Germinal center (tissue), 1 donor: ENCODE measurements at regions not wholly inside any gene's neighbourhood (a gene's known extent, or its start where the extent isn't known, plus 50 kb on each side); places are given as distances from the start of the nearest gene placed in this dataset.
A peak's percentile ranks its signal among the peaks of the same experiment; 100 is the strongest.

ENCODE experiments used
- DNase-seq: peaks from one replicate; pipeline ENCODE4 v3.0.0; 2012; ENCODE audit warnings: mixed read lengths, low spot score

DNA sequence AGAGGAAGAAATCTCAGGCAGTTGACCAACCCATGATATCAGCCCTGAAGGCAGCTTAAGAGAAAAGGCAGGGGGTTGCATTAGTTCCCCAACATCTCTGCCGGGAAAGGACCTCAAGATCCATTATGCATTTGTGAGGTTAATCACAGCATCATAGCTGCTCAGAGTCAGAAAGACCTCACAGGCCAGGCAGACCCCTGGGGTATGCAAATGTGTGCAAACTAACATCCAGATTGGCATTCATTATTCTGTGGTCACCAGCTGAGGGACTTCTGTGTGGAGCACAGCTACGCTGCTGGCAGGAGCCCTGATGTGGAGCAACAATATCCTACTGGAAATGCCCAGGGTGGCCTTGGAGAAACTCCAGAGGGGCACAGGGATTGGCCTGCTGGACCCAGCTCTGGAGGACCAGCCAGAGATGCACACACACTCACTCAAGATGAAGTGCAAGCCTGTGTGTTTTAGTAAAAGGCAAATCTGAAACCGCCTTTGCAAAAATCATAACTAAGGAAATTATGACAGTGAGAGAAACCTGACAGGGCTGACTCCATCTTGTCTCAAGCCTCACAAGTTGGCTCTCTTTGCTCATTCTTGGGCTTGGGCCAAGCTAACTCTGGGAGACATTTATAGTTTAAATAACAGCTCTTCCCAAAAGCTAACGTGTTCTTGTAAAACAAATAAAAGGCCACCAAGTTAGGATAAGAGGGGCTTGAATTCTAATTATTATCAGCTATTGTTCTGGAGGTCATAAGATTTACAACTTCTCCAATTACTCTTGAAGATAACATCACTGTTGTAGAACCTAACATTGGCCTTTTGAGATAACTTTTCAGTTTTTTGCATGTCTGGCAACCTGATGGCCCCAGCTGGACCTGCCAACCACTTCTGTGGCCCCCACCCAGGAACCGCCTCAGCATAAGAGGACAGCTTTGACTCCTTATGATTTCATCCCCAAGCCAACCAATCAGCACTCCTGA lies 257.1 kb downstream of the UACA start:
- peak; percentile 26 for DNase-seq

DNA sequence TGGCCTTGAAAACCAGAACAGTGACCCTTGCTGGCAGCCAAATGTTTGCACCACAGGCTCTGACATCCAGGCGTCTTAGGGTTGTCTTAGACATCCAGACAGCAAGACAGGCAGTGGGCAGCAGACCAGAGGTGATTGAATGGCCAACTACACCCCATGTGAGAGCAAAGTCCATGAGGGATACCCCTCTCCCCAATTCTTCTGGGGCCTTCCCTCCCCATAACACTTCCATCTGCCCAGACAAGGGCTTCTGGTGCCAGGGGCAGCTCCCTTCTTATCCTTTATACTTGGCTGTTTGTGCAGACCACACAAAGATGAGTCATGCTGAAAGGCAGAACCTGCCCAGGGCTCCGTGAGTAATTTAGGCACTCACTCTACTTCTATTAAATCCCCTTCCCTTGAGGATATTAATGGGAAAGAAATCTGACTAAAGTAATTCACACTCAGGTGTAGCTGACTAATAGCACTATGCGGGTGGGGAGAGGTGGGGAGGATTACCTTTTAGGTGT lies 257.9 kb downstream of the UACA start:
- no peak for DNase-seq

DNA sequence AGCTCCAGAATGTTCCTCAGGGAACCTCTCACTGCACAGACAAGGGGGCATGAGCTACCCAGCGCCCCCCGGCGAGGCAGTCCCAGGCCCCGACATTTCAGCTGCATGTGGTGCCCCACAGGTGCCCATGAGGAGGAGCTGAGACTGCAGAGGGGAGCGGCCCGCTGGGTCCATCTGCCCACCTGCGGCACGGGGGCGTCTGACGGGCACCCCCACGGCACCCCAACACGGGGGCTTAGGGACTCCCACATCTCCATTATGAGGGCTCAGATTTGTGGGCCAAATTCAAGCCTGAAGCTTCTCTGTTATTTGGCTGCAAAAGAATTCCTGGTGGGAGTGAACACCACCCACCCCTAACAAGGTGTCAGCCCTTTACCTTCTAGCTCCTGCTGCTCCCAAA lies 258.4 kb downstream of the UACA start:
- no peak for DNase-seq

DNA sequence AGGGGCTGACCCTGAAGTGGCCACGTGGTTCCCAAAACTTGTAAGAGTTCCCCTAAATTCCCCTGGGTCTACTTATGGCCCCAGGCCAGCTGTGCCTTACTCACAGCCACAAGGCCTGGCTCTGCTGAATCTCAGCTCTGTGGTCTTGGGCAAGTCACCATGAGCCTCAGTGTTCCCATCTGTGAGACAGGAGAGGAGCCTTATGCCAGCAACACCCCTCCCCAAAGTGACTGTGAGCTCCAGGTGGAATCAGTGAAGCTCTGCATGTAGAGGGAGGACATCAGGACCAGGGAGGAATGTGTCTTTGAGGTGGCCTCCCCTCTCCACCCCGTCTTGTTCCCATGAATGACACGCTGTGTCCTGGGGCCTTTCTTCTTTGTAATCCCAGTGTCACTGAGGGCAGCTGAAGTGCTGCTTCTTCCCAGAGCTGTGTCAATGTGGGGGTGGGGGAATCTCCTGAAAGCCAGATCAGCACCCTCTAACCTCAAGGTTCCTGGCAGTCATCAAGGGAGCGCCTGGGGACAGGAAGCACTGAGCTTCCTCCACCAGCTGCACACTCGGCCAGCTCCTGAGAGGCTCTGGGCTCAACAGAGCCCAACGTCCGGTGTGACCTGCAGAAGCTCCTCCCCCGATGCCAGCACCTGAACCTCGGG lies 258.9 kb downstream of the UACA start:
- DNase-seq: peak; percentile 74

DNA sequence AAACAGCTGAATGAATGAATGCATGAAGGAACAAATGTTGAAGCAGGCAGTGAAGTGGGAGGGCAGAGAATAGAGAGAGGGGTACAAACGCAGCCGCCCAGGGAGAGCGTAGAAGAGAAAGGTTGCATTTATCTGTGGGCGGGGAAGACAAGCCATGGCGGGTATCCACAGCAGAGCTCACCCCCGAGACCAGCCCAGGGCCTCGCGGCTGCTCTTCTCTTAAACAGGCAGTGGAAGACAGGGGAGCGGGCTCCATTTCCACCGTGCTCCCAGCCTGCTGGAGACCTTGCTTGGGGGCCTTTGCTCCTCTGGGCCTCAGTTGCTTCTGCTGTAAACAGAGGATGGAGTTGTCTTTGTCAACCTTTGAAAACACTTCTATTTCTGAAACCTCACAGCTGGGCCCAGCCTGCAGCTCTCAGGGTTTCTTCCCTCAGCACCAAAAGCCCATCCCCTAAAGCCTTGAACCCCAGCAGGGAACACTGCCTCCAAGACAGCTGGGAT lies 259.5 kb downstream of the UACA start:
- DNase-seq: no peak

DNA sequence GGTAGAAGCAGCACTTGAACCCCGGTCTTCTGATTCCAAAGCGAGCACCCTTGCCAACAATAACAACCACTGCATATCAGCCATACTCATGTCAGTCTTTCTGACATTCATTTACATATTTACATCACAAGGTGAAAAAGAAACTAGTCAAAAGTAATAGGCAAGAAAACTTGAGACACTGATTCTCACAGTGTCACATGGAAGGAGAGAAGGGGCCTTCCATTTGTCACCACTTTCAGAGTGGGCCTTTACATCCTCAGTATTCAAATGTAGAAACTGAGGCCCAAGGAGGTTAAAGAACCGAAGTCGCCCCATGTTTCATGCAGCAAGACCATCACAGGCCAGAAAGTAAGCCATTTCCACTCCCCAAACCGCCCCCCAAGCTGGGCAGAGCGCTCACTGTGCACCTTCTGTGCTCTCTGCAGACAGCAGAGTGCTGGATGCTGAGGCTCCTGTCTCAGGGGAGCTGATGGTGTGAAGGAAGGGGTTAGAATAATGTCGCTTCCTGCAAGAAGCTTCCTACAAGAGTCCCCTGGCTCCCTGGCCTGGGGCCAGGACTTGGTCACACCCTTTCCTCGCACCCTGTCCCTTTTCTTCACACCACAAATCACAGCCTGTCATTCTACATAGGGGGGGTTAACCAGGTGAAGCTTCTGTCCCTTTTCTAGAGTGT lies 260.1 kb downstream of the UACA start:
- no peak for DNase-seq

DNA sequence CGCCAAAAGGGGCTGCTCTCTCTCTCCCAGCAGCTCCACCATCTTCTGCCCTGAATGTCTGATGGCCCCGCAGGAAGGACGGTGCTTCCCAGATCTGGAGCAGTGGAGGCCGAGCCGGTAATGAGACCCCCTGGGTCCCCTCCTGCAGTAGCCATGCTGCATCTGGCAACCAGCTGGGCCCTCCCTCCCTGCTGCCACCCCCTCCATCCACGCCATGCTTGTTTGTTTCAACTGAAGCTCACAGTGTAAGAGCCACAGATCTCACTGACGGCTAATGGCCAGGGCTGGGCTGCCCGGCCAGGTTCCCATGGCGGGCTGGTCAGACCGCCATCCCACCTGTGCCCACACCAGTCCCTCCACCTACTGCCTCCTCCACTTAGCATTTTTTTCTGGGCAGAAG lies 260.8 kb downstream of the UACA start:
- DNase-seq: no peak

DNA sequence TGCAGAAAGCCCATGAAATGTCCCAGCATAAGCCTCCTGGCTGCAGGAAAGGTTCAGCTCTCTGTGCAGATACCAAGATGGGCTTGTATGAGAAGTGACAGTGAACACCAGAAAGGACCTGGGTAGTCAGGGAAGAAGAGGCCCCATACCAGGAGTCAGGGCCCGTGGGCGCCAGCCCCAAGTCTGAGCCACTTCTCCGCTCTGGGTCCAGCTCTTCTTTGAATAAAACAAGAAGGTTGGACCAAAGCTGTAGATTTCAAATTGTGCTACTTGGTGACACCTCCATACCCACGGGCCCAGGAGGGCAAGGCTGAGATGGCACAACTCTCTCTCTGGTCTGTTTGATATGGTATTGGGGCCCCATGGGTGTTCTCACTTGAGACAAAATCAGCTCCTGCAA lies 261.5 kb downstream of the UACA start:
- no peak for DNase-seq

DNA sequence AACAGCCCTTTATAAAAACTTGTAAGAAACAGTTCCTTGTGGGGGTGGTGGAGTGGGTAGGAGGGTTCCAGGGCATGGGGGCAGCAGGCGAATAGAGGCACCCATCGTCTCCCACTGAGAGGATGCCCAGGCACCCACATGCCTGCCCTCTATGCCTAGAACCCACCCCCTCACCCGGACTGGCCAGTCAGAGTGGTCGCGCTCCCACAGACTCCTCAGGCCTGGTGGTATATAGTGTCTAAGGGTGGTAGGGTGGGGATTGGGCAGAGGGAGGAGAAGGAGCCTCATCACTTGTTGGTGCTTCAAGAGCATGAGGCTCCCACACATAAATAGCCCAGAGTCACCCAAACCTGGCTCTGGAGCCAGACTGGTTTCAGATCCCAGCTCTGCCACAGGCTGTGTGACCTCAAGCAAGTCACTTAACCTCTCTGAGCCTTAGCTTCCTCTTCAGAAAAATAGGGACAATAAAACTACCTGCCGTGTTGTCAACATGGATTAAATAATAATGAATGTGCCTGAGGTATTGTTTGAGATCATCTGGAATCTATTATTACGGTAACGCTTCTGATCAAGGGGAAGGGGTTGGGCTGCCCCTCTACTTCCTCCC lies 262.1 kb downstream of the UACA start:
- no peak for DNase-seq

DNA sequence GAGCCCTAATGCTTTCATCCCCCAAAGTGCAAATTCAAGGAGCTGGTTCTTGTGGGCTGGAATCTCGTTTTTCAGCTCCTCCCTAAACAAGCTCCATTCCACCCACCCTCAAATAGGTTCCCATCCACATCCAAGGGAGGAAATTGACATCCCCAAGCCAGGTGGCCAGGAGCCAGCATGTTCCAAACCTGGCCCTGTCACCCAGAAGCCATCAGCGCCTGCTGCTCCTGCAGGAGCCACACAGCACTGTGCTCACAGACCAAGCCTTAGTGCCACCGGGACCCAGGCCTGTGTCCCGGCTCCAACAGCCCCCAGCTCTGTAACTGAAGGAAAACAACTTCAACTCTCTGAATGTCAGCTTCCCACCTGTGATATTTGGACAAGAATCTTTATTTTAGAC lies 263.6 kb downstream of the UACA start:
- no peak for DNase-seq

DNA sequence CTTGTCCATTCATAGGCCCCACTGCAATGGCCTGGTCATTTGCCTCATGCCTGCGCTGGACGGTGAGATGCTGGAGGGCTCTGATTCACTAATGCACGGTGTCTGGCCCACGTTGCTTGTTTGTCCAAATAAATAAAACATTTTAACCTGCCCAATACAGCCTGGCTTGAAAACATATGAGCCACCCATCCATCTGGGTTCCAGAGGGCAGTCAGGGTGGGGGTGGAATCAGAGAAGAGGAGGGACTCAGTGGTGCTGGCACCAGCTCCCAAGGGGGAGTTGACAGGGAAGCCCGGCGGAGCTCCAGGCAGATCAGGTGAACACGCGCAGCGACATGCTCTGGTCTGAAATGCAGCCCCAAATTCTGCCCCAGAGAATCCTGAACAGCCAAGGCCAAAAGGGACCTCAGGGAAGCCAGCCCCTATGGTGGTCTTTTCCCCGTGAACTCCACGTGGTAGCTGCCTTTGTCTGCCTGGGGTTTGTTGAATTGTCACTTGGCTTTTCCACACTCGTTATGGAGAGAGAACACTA lies 265.2 kb downstream of the UACA start:
- DNase-seq: no peak

DNA sequence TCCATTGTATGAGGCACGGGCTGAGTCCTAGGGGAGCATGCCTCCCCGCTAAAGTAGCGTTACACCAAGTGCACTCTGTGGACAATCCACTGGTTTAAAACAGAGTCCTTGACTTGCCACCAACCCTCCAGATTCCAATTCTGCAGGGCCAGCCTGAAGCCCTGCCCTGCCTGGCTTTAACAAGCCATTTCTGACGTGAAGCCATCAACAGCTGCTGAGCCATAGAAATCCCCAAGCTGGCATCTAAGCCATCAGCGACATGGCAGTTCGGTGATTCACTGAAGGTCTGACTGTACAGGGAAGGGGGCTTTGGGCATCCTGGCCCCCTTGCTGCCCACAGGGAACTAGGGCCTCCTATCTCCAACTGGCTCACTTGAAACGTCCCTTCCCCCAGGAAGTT lies 265.7 kb downstream of the UACA start:
- no peak for DNase-seq

DNA sequence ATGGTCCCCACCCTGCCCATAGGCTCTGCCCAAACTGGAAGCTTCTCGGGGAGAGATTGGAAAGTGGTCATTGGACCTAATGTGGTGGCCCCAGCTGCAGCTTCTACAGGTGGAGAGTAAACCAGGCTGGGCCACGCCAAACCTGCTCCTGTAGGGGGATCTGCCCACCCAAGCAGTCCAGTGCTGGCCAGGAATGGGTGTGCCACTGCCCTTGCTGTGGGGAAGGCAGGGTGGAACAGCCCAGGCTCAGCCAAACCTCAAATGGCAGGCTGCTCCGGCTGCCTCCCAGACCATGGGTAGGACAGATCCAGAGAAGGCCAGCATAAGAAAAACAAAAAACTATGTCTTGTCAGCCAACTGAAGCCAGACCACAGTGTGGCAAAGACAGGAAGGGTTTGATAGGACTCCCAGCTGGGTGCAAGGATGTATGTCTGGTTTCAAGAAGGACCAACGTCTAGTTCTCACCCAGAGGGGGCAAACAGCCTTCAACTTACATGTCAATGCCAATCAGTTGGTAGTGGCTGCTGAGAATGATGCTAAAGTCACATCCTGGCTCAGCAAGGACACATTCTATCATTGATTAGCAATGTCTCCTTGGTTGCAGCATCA lies 267.3 kb downstream of the UACA start:
- DNase-seq: no peak

DNA sequence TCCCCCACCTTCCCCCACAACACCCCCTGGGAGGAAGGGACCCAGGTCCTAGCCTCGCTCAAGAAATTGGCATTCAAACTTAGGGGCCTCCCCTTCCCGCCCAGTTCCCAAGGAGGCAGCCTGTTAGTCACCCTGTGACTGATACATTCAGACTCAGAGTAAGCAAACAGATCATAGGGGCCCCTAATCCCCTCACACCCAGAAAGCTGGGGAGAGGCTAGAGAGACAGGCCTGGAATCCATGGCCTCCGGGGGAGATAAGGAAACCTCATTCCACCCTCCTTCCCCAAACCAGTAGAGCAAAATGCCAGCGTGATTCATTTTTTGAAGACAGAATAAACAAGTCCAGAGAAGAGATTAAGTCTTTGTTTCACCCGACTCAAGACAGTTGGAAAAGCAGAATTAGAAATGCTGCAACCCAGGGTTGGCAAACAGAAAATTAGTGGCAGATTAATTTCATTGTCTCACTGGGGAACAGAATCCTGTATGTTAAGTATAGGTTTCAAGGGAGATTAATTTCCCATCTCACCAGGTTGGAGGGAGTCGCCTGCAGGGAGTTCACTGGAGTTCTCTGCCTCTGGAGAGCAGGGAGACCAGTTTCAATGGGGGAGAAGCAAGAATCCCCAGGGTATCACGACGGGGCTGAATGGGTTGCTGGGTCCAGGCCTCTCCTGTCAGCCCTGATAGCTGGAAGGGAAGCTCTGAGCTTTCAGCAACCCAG lies 268.3 kb downstream of the UACA start:
- DNase-seq: no peak

DNA sequence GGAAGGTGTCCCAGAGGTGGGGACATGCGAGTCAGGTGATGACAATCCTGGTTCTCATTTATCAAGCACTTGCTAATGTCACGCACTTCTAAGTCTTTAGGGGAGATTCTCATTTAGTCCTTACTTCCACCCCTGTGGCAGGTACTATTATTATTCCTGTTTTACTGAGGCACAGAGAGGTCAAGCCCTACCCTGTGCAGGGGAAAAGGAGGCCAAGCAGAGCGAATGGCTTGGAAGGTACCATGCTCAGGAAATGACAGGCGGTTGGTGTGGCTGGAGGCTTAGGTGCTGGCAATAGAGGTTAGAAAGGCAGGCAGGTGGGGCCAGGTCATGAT lies 268.9 kb downstream of the UACA start:
- no peak for DNase-seq

DNA sequence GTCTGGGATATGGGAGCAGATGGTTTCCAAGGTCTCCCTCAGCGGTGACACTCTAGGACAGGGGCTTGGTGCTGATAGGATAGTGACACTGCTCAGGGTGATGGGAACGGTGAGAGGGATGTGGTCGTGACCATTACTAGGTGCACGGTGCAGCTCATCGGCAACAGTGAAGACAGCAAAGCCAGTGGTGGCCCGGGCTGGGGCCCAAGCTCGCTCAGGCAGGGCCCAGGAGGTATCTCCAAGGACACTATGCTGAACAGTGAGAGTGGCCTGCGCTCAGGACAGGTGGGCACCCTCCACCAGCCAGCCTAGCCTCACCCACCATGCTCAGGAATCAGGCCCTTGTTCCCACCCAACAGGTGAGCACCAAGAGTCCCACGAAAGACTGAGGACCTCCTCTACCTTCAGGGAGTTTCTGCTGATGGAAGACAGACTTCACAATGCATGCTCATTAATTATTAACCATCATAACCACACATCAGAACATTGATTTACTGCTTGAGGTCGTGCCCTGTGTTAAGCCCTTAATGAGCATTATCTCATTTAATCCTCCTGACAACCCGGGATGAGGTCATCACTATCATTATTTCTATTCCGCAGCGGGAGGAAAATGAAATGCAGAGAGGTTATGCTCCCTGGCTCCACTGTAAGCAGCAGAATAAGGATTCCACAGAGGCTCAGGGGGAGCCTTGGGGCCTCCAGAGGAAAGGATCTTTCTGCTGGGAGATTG lies 269.4 kb downstream of the UACA start:
- DNase-seq: no peak

DNA sequence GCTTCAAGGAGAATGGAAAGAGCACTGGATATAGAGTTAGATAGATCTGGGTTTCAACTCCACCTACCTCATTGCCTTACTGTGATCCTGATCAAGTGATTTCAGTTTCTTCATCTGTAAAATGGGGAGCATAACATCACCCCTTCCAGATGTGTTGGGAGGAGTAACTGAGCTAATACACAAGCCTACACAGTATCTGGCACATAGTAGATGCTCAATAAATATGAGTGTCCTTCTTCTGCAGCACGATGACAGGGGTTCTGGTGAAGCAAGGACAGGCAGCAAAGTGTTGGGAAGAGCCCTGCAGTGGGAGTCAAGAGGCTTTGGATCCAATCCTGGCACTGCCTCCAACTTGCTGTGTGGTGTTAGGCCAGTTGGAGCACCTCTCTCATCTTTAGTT lies 270.0 kb downstream of the UACA start:
- DNase-seq: no peak

DNA sequence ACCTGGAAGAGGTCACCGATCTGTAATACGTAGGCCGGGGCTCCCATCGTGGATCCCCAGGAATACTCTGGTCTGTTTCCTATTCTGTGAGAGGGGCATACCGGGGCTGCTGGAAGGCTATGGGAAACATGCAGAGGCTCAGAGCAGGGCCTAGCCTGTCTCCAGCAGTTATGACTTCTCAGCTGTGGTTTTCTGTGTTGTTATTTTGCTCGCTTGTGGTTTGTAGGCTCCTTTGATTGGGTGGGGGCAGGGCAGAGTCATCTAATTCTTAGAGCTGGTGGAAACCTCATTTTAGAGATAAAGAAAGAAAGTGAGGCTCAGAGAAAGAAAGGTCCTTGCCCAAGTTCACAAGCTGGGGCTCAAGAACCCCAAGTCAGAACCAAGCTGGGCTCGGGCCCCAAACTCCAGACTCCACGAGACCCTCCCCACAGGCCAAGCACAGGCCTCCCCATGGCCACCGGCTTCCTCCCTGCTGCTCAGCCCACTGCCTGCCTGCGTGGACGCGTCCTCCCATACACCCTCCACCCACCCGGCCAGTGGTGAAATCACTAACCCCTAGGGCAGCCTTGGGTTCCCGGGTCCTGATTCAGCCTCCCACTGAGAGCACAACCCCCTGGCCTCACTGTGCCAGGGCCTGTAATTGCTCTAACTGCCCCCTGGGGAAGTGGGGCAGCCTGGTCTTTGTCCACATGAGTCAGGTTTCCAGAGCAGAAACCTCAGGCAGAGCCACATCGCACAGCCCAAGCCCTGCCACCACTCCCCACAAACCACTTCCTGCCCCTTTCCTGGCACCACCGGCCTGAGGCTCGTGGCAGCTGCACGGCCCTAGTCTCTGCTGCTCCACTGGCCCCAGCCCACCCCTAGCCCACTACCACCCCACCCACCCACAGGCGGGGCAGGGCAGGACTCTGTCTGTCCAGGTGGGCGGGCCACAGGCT lies 270.8 kb downstream of the UACA start:
- peak; percentile 74 for DNase-seq

DNA sequence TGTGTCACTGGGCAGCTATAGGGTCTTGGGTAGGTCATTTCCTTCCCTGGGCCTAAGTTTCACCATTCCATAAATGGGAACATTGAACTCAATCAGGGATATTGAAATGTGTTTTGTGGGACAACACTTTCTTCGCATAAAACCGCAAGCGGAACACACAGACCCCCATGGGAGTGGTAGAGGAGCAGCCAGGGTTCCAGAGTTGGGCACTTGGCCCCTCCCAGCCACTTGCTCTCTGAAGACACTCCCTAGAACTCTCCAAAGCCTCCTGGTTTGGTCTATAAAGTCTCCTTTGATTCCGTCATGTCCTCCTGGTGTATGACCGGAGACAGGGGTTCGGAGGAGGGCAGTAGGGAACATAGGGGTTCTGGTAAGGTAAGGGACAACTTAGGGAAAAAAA lies 271.7 kb downstream of the UACA start:
- no peak for DNase-seq
